ENCODE measurements at regions not wholly inside any gene's neighbourhood (a gene's known extent, or its start where the extent isn't known, plus 50 kb on each side); places are given as distances from the start of the nearest gene placed in this dataset.

DNA sequence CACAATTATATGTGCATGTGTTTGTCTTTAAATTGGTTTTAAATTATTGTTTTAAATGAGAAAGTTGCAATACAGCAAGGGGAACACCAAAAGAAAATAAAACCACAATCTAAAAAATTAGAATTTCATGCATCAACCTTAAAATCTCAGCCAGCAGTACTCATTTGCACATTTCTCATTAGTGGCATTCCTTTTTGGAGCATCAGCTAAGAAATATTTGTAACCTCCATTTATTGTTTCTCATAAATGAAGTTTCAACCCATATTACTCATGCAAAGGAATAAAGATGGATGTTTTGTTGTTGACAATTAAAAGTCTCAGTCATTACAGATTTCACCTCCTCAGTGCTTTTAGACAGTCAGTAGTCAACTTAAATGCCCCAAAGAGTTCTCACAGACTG is 160.1 kb downstream of the TBX15 start:
- Histone ChIP-seq H3K79me2 (ENCODE audit: insufficient read depth, low read depth, low read length) (no peaks in the 10 kb centered on the region), H3K27ac (ENCODE audit: low read depth, low read length, poor library complexity, severe bottlenecking) (no peak overlapping the region), H3K9me3 (ENCODE audit: low read length) (no peaks in the 10 kb centered on the region), H2AFZ (ENCODE audit: low read length) (no peak overlapping the region), H4K20me1 (ENCODE audit: insufficient read depth, low read length) (no peaks in the 10 kb centered on the region), H3K36me3 (ENCODE audit: insufficient read depth, low read length) (no peaks in the 10 kb centered on the region), H3K4me2 (ENCODE audit: low read length) (no peak overlapping the region), H3K4me1 (ENCODE audit: insufficient read depth, low read length, poor library complexity, severe bottlenecking) (no peaks in the 10 kb centered on the region), H3K9me2 (ENCODE audit: insufficient read depth, low read length) (no peaks in the 10 kb centered on the region), H3K4me3 (ENCODE audit: low read depth, low read length, poor library complexity, severe bottlenecking) (no peak overlapping the region)
- no TSS peak for BruUV-seq (replicated peaks)
- TF ChIP-seq EZH2phosphoT487 (IDR thresholded peaks at IDR 0.05; ENCODE audit: borderline replicate concordance, low read depth, low read length), result no peak
- TF ChIP-seq, protein P1, sequence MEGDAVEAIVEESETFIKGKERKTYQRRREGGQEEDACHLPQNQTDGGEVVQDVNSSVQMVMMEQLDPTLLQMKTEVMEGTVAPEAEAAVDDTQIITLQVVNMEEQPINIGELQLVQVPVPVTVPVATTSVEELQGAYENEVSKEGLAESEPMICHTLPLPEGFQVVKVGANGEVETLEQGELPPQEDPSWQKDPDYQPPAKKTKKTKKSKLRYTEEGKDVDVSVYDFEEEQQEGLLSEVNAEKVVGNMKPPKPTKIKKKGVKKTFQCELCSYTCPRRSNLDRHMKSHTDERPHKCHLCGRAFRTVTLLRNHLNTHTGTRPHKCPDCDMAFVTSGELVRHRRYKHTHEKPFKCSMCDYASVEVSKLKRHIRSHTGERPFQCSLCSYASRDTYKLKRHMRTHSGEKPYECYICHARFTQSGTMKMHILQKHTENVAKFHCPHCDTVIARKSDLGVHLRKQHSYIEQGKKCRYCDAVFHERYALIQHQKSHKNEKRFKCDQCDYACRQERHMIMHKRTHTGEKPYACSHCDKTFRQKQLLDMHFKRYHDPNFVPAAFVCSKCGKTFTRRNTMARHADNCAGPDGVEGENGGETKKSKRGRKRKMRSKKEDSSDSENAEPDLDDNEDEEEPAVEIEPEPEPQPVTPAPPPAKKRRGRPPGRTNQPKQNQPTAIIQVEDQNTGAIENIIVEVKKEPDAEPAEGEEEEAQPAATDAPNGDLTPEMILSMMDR (conservative IDR thresholded peaks at IDR 0.05; ENCODE audit: low read length), result no peak
- ChIA-PET POLR2A (interaction anchor here (0.6 kb wide), 1 partner anchor 48 kb away, joined by 3 read pairs; no protein-coding TSS in a partner anchor), CTCF (ENCODE audit: unreplicated experiment) (no interaction called here)
- intact Hi-C loops (cut with micrococcal nuclease; ENCODE audit: unreplicated experiment), result no loop called here
- no peak for DNase-seq (ENCODE audit: low spot score)

DNA sequence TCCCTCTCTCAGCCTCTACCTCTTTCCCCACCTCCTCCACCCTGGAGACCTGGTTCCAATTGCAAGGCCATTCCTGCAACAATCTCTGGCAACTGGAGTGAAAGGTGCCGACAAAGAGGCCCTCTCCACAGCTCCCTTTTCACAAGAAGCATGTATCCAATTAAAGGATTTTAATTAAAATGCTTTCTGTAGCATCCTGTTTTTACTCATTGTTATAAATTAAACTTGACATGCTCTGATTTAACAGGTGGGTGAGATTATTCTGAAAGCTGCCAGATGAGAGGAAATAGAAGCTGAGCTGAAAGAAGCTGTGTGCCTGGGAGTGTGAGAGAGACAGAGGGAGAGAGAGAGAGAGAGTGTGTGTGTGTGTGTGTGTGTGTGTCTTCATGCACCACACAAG is 160.5 kb downstream of the TBX15 start:
- ChIA-PET CTCF (ENCODE audit: unreplicated experiment) (no interaction called here), POLR2A (interaction anchor here (0.6 kb wide), 1 partner anchor 48 kb away, joined by 3 read pairs; no protein-coding TSS in a partner anchor)
- Histone ChIP-seq H3K4me3 (ENCODE audit: low read depth, low read length, poor library complexity, severe bottlenecking) (no peak overlapping the region), H3K9me2 (ENCODE audit: insufficient read depth, low read length) (no peaks in the 10 kb centered on the region), H3K79me2 (ENCODE audit: insufficient read depth, low read depth, low read length) (no peaks in the 10 kb centered on the region), H3K4me2 (ENCODE audit: low read length) (no peak overlapping the region), H2AFZ (ENCODE audit: low read length) (no peak overlapping the region), H4K20me1 (ENCODE audit: insufficient read depth, low read length) (no peaks in the 10 kb centered on the region), H3K27ac (ENCODE audit: low read depth, low read length, poor library complexity, severe bottlenecking) (no peak overlapping the region), H3K36me3 (ENCODE audit: insufficient read depth, low read length) (no peaks in the 10 kb centered on the region), H3K9me3 (ENCODE audit: low read length) (no peaks in the 10 kb centered on the region), H3K4me1 (ENCODE audit: insufficient read depth, low read length, poor library complexity, severe bottlenecking) (no peaks in the 10 kb centered on the region)
- no peak for DNase-seq (ENCODE audit: low spot score)
- TF ChIP-seq EZH2phosphoT487 (IDR thresholded peaks at IDR 0.05; ENCODE audit: borderline replicate concordance, low read depth, low read length), result no peak
- TF ChIP-seq, protein P1 (conservative IDR thresholded peaks at IDR 0.05; ENCODE audit: low read length), result no peak
- intact Hi-C loops (cut with micrococcal nuclease; ENCODE audit: unreplicated experiment), result no loop called here
- no TSS peak for BruUV-seq (replicated peaks)

DNA sequence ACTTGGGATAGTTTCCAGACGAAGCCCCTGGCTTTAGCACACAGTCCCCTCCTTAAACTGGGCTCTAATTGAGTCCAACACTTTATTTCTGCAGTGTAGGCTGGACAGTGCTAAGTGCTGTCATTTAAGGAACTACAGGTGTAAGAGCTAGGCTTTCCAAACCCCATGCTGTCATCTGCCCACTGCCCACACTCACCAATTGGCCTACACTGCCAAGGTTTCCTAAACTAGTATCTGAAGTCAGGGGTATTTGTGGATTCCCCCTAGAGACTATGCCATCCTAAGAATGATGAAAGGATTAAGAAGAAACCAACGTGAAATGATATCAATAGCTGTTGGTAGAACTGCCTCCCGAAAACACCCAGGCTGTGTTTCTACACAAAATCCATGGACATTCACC is 160.9 kb downstream of the TBX15 start:
- H2AFZ ChIP-seq (ENCODE audit: low read length), result no peak overlapping the region
- no peak overlapping the region for H3K4me3 ChIP-seq (ENCODE audit: low read depth, low read length, poor library complexity, severe bottlenecking)
- no TSS peak for BruUV-seq (replicated peaks)
- no peak overlapping the region for H3K4me2 ChIP-seq (ENCODE audit: low read length)
- POLR2A ChIA-PET, result no interaction called here
- H3K4me1 ChIP-seq (ENCODE audit: insufficient read depth, low read length, poor library complexity, severe bottlenecking), result no peaks in the 10 kb centered on the region
- intact Hi-C loops (cut with micrococcal nuclease; ENCODE audit: unreplicated experiment), result no loop called here
- no peaks in the 10 kb centered on the region for H4K20me1 ChIP-seq (ENCODE audit: insufficient read depth, low read length)
- H3K36me3 ChIP-seq (ENCODE audit: insufficient read depth, low read length), result no peaks in the 10 kb centered on the region
- TF ChIP-seq, protein P1 (conservative IDR thresholded peaks at IDR 0.05; ENCODE audit: low read length), result no peak
- DNase-seq (ENCODE audit: low spot score), result no peak
- no peaks in the 10 kb centered on the region for H3K79me2 ChIP-seq (ENCODE audit: insufficient read depth, low read depth, low read length)
- H3K27ac ChIP-seq (ENCODE audit: low read depth, low read length, poor library complexity, severe bottlenecking), result no peak overlapping the region
- CTCF ChIA-PET (ENCODE audit: unreplicated experiment), result no interaction called here
- H3K9me2 ChIP-seq (ENCODE audit: insufficient read depth, low read length), result no peaks in the 10 kb centered on the region
- H3K9me3 ChIP-seq (ENCODE audit: low read length), result no peaks in the 10 kb centered on the region

Measured in OCI-LY7 (cell line).